ENCODE measurements at regions not wholly inside any gene's neighbourhood (a gene's known extent, or its start where the extent isn't known, plus 50 kb on each side); places are given as distances from the start of the nearest gene placed in this dataset.

DNA sequence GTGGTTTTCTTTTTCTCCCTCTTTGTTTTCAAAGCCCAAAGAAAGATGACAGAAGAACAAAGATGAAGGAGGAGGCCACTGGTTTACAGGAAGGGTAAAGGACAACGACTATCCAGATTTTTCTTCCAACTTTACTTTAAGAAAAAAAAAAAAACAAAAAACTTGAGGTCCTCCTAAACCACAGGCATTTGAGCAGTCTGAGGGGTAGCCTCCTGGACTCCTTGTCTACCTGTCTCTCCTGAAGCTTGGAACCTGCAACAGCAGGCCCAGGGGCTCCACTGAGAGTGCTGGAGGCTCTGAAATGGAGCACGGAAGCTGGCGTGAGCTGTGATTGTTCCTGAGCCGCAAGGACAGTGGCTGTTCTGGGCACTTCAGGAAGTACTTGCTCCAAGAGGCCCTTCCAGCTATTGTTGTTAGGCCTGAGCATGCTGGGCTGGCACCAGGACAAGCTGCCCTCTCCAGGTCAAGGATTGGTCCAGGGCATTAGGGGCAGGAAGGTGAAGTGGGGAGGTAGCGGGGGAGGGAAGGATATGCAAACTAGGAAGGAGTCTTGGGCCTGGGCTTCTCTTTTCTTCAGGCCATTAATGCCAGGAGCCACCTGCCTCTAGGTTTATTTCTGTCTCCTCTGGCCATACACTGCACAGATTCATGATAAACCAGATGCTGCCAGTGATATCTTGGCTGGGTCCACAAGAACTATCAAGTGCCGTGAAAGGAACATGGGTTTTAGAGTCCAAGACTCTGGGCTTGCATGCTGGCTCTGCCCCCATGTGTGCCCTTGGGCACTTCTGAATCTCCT is 147.3 kb downstream of the CCDC34 start:
- no peak for DNase-seq (ENCODE audit: low read depth)

DNA sequence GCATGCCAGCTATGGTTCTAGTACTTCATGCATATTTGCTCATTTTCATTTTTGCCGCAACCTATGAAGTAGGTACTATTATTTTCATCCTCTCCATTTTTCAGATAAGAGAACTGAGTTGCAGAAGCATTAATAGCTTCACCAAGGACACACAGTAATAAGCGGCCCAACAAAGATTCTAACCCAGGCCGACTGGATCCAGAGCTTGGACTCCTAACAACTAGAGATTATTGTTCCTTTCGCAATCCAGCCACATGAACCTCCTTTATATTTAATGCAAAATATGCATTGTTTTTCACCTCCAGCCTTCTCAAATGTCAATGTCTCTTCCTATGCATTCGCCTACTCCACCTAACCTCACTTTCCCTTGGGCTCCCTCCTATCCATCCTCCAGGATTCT is 148.3 kb downstream of the CCDC34 start:
- DNase-seq (ENCODE audit: low read depth), result no peak

DNA sequence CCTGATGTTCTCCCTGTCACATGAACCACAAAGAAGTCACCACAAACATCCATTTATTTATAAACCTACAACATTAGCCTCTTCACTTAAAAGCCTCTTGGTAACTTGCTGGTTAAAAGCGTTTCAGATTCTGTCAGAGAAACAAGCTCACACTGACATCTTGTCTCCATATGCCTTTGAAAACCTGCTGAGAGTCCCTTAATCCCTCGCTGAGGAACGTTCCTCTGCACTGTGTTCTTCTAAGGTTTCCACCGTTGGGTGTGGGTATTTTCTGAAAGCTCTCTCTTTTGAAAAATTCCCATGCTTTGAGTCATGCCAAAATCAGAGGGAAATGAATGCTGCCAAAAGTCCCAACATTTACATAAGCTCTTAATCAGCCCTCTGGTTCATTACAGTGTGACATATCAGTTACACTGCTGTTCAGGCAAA is 149.8 kb downstream of the CCDC34 start:
- peak; percentile 94 for DNase-seq (ENCODE audit: low read depth)

DNA sequence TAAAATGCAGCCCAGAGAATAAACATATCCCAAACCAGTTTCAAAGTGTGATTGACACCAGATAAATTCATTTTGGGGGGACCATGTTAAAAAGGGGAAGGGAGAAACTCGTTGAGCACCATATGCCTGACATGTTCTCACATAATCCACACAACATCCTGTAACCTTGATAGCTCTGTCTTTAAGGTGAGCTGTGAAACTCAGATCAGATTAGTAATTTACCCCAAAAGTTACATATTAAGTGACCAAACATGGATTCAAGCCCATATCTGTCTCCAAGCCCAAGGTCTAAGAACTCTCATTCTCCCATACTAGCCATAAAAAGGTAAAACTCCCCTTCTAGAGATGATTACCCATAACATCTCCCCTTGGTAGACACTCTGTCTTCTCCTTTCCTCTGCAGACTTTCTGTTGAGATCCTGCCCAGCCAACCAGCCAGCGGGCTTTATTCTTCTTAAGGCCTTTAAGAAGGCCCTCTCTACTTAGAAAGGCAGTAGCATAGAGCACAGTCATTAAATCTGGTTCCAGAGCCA is 150.7 kb downstream of the CCDC34 start:
- no peak for DNase-seq (ENCODE audit: low read depth)

DNA sequence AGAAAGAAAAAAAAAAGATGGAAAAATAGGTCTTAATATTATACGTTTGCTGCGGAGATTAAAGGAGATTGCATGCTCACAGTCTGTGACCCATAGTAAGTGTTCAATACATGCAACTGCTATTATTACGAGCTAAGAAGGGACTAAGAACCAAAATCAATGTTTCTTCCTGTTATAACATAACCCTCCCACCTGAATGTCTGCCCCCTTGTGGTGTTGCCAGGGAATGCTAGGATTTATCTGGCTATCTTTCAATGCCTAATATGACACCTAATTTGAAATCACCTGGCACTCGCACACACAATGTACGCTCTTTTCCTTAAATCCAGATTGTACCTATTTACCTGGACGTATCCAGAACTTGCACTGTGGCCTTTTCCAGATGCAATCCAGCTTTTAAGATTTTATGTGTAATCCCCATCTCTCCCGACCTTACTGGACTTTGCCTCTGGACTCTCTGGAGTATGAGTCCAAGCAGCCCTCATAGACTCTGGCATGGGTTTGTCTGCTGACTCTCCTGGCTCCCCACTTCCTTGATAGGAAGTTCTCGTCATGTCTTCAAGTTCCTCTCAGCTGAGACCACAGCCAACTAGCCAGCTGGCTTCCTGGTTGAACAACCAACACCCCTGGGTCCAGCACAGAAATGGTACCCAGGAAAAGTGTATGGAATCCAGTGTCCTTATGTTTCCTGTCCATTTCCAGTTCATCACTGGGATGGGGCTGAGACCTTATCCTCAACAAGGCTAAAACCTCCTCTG is 151.5 kb downstream of the CCDC34 start:
- DNase-seq (ENCODE audit: low read depth), result no peak

DNA sequence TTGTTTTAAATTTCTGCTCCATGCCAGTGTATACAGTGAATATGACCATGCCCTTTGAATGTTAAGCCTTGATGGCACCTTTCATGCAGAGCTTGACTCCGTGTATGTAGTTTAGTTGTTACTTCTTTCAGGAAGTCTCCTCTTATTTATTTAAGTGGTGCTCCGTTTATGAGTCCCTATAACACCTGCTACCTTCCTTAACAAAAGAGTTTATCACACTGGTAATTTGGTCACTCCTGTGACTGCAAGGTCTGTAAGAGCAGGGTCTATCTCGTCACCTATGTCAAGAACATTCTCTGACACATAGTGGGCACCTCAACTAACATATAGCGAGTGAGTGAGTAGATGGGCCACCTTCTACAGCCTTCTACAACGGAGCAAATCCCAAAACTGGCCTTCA is 152.5 kb downstream of the CCDC34 start:
- DNase-seq (ENCODE audit: low read depth), result no peak

DNA sequence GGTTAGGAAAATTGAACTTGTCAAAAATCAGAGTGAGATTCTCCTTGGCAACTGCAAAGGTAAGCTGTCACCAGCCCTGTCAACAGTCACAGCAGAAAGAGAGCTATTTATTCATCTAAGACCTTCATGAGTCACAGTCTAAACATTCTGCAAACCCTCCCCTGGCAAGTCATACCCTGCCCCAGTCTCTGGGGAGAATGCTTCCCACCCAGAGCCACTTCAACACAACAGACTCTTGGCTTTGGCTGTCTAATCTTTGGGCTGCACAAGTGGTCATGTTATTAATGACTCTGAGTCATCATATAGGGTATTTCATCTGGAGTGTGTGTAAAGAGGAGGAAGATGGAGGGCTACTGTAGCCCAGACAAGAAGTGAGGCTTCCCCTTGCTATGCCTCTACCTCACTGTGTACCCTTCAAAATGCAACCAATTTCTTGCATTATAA is 153.4 kb downstream of the CCDC34 start:
- DNase-seq (ENCODE audit: low read depth), result peak; percentile 86

DNA sequence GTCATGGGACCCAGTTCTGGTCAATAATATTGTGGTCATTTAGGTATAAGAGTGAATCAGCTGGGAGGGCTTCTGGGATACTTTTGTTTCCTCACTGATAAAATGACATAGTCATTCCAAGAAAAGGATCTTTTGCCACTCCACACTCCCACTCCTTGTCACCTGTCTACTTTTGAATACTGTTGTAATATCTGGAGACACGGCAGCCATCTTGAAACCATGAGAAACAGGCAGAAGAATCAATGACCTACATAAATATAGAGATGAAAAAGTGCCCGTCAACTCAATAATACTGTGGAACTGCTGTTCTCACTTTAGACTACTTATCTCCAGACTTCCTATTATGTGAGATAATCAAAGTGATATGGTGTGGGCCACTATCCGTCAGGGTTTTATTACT is 154.2 kb downstream of the CCDC34 start:
- DNase-seq (ENCODE audit: low read depth), result no peak

DNA sequence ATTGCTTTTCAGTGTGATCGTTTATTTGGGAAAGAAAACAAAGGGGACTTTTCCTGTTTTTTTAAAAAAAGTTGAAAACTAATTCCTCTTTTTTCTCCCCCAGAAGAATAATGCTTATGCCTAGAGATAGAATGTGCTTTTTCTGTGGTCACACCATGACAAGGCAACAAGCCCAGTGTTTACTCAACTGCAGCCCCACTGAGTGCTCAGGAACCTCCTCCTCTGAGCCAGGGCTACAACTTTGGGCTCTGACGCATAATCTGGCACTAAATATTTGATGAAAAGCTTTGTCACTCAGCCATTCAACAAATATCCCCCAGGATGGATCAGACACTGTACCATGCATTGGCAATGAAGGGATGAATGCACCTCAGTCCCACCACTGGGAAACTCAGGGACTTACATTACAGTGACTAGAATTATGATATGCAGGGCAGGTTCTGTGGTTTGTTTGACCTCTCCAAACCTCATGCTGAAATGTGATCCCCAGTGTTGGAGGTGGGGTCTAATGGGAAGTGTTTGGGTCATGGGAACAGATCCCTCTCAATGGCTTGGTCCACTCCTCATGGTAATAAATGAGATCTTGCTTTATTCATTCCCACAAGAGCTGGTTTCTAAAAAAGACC is 155.9 kb downstream of the CCDC34 start:
- no peak for DNase-seq (ENCODE audit: low read depth)

DNA sequence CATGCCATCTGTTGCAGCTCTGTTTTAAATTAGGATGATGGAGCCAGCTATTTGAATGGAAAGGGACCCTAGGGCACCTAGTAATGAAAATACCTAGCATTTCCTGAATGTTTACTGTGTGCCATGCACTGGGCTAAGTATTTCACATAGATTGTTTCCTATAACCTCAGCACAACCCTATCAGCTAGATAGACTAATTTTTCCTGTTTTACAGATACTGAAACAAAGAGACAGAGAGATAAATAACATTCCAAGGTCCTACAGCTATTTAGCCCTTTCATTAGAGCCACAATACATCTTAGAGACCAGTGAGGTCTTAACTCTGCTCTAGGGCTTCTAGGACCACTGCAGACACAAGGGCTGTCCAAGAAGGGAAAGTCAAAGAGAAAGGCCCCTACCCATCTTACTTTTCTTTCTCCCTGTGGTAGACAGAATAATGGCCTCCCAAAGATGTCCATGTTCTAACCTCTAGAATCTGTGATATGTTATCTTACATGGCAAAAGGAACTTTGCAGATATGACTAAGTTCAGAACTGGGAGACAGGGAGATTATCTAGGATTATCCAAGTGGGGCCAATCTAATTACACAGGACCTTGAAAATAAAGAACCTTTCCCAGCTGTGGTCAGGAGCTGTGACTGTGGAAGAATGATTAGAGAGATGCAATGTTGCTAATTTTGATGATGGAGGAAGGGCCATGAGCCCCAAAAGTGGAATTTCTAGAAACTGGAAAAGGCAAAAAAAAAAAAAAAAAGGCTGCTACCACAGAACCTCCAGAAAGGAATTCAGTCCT is 157.0 kb downstream of the CCDC34 start:
- DNase-seq (ENCODE audit: low read depth), result no peak

DNA sequence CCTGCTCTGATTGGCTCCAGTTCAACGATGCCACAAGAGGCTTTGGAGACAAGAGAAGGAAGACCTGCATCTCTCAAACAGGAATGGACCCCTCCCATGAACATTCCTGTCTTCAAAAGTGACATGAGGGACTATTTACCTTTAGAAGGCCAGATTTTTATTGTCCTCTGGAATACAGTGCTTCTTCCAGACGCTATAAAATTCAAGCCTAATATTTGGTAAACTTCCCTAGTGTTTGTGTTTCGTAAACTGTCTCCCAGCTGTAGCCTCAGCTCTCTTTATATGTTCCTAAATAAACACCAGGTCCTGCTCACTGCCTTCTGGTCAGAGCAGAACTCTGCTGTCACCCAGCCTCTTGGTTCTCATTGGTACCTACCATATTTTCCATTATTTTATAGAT is 157.8 kb downstream of the CCDC34 start:
- DNase-seq (ENCODE audit: low read depth), result no peak

DNA sequence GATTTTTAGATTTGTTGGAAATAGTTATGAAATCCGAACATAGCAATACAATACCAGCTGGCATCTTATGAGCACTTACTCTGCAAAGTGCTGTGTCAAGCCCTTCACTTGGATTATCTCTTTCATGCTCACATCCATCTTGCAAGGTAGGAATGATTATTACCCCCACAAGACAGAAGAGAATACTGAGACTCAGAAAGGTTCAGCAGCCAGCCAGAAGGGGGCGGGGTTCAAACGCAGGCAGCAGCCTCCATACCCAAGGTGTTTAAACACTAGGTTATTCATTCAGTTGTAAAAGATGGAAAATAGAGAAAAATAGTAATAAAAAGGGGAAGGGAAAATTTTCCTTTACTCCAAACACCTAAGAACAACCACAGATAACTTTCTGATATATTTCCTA is 158.5 kb downstream of the CCDC34 start:
- DNase-seq (ENCODE audit: low read depth), result no peak

DNA sequence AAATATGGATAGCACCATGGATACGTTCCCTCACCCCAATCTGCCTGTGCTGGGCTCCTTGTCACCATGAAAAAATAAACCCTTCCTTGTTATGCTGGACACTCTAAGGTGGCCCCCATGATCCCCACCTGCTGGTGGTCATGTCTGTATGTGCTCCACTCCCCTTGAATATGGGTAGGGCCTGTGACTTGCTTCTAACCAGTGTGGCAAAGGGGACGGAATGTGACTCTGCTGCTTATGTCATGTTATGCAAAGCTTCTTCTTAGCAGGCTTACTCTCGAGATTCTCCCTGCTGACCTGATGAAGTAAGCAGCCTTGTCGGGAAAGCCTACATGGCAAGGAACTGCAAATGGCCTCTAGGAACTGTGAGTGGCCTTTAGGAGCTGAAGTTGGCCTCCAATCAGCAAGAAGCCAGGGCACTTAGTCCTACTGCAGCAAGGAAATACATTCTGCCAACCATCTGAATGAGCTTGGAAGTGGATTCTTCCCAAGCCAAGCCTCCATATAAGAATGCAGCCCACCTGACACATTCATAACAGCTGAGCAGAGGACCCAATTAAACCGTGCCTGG is 159.9 kb downstream of the CCDC34 start:
- no peak for DNase-seq (ENCODE audit: low read depth)

DNA sequence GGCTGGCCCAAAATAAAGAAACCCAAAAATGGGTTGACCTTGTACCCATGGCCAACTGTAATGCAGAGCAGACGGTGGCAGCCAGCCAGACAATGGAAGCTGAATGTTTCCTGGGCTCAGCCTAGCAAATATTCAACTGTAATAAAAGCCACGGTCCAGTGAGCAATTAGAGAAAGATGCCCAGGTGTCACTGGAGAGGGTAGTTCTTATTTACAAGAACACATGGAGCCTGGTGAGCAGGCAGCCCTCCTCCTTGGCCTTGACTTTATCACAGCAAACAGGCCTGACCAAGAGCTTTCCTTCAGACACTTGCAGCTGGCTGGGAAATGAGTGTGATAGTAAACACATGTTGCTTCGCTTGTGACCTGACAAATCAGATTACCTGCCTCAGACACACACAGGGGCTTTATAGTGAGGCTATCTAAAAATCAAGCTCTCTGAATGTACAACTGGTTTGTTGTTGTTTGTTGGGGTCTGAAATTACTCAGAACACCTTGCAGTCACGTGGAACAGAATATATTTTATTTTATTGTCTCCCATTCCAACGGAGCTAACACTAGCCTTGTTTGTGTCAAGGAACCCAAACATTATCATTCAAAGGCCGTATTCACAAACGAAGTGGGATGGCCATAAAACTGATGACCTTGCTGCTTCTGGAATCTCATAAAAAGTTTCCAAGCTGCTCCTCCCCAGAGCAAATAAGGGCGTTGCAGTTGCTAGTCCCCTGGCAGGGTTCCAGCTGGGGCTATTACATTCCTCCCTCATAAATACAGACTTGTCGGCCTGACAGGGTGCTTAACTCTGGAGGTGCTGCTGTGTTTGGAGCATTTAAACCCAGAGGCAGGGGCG is 161.1 kb downstream of the BBOX1 start:
- DNase-seq (ENCODE audit: low read depth), result no peak

DNA sequence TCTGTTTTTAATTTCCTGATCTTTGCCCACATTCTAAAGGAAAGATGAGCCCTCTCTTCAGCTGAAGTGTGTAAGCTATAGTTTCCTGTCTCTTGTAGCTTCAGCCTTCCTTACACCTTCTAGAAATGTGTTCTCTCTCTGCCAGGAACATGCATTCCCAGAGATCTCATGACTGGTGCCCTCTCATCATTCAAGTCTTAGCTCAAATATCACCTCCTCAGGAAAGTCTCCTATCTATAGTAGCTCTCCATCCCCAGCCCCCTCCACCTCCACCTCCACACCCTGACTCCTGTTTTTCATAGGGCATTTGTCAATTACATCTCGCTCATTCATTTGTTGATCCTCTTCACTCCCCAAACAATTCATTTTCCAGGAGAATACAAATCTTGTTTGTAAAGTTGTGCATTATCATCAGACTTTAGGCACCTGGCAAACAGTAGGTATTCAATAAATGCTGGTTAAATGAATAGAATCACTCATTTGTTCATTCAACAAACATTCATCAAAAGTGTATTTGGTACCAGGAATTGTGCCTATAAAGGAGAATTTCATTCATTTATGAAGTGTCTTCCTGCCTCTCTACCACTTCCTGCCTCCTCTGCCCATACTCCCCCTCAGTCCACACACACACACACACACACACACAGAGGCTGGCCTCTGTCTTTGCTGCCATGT is 160.3 kb downstream of the BBOX1 start:
- DNase-seq (ENCODE audit: low read depth), result no peak

DNA sequence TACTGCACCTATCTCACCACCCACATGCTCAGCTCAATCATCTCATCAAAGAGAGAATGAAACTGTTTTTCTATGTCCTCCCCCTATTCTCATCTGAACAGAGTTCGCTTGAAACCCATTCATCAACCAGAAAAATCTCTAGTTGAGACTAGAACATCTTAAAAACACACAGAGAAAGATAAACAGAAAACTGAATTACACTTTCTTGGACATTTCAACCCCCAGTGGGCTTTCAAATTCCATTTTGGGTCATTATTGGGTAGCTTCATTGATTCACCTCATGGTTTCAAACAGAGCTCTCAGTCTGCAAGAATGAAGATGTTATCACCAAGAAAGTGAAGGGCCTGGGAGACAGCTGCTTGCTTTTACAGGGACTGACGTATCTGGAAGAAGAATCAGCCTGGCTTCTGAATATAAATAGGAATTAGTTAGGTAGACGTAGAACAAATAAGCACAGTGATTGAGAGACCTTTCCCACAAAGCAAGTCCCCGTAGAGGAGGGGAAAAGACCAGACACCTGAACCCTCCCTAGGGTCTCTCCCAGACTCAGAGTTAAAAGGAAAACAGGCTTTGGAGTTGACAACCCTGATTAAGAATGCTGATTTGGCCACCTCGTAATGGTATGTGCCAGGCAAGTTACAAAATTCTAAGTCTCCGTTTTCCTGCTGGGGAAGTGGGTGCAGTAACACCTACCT is 155.7 kb downstream of the BBOX1 start:
- no peak for DNase-seq (ENCODE audit: low read depth)

DNA sequence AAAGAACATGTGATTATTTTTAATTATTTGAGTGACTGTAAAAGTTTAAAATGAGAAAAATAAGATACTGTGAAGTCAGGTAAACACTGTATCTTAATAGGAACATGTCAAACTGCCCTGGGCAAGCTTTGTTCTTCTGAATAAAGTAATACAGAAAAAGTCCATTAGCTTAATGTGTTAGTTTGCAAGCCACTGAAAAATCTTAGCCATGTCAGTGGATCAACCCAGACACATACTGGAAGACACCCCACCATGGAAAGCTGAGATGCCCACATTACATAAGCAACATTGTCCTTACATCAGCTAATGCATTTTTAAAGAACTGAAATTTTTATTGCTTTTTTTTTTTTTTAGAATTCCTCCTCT is 155.2 kb downstream of the BBOX1 start:
- no peak for DNase-seq (ENCODE audit: low read depth)

DNA sequence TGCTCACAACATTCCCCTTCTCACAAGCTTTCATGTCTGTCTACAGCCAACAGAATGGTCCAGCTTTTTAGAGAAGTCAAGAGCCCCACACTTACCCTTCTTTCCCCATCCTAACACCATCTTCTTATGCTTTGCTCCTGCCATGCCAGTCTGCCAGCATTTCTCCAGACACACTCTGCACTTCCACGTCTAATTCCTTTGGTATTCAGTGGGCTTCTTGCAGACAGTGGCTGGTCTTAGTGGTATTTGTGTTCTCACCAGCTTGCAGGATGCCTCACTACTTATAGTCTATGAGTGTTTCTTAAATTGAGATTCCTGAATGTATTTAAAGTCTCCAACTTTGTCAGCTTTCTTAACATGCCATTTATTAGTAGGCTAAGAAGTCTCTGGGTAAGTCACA is 154.4 kb downstream of the BBOX1 start:
- DNase-seq (ENCODE audit: low read depth), result no peak

DNA sequence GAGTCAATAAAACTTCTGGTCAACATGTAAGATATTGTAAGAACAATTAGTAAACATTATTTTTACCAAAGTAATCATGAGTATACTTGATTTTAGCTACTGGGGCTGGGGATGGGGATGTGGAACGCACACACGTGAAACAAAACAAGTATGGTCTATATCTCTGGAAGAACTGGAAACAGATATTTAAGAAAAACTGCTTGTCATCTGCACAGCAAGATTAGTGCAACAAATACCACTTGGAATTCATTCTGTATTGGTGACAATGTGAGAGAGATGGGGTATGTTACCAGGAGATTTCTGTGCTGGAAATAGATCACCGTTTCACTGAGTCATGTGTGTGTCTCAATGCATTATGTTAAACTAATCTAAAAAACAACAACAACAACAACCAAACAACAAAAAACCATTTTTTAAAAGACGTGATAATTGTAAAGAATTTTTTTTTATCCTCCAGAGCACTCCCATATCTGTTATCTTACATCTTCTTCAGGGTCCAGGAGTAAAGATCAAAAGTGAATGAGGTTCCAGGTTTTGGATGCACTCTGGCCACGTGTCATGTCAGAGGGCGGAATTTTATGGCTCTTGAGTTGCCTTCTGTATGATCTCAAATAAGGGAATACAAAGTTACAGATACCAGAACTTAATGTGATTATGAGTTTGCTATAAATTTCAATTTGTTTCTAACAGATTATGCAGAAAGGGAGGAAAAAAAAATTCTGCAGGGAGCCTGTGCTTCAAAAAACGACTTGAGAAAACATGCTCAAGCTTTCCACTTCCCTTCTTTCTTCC is 153.0 kb downstream of the BBOX1 start:
- no peak for DNase-seq (ENCODE audit: low read depth)
